ENCODE measurements at regions not wholly inside any gene's neighbourhood (a gene's known extent, or its start where the extent isn't known, plus 50 kb on each side); places are given as distances from the start of the nearest gene placed in this dataset.

DNA sequence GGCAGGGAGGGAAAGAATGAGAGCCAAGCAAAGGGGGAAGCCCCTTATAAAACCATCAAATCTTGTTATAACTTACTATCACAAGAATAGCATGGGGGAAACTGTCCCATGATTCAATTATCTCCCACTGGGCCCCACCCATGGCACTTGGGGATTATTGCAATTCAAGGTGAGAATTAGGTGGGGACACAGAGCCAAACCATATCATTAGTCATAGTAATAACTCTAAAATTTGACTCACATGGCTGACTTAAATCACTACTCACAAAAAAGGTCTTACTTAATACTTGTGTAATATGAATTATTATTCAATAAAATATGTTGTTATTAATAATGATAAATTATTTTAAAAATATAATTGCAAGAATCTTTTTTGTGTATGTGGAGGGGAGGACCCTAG lies 178.1 kb upstream of the TCF21 start:
- H3K4me3 ChIP-seq (ENCODE audit: low read depth, low read length), result no peak overlapping the region
- TF ChIP-seq CTCF (IDR thresholded peaks at IDR 0.05; ENCODE audit: low read depth, low read length, missing control alignments), result no peak
- no peak for DNase-seq (ENCODE audit: low read depth)

- TF ChIP-seq CTCF (IDR thresholded peaks at IDR 0.05; ENCODE audit: low read depth, low read length, missing control alignments), result no peak
- no peak overlapping the region for H3K4me3 ChIP-seq (ENCODE audit: low read depth, low read length)
- DNase-seq (ENCODE audit: low read depth), result no peak
Observed at GRCh38 chr6:133715270-133715669, 173.6 kb upstream of the TCF21 start.

- H3K4me3 ChIP-seq (ENCODE audit: low read depth, low read length), result no peak overlapping the region
- TF ChIP-seq CTCF (IDR thresholded peaks at IDR 0.05; ENCODE audit: low read depth, low read length, missing control alignments), result no peak
- no peak for DNase-seq (ENCODE audit: low read depth)
Observed at GRCh38 chr6:133724726-133725125, 164.2 kb upstream of the TCF21 start.

- no peak for TF ChIP-seq CTCF (IDR thresholded peaks at IDR 0.05; ENCODE audit: low read depth, low read length, missing control alignments)
- DNase-seq (ENCODE audit: low read depth), result no peak
- H3K4me3 ChIP-seq (ENCODE audit: low read depth, low read length), result no peak overlapping the region
Observed at GRCh38 chr6:133726188-133726587, 162.7 kb upstream of the TCF21 start.

- DNase-seq (ENCODE audit: low read depth), result no peak
- no peak for TF ChIP-seq CTCF (IDR thresholded peaks at IDR 0.05; ENCODE audit: low read depth, low read length, missing control alignments)
- no peak overlapping the region for H3K4me3 ChIP-seq (ENCODE audit: low read depth, low read length)
Observed at GRCh38 chr6:133730881-133731280, 158.0 kb upstream of the TCF21 start.

- no peak for TF ChIP-seq CTCF (IDR thresholded peaks at IDR 0.05; ENCODE audit: low read depth, low read length, missing control alignments)
- DNase-seq (ENCODE audit: low read depth), result no peak
- no peak overlapping the region for H3K4me3 ChIP-seq (ENCODE audit: low read depth, low read length)
Observed at GRCh38 chr6:133740218-133740617, 148.7 kb upstream of the TCF21 start.

DNA sequence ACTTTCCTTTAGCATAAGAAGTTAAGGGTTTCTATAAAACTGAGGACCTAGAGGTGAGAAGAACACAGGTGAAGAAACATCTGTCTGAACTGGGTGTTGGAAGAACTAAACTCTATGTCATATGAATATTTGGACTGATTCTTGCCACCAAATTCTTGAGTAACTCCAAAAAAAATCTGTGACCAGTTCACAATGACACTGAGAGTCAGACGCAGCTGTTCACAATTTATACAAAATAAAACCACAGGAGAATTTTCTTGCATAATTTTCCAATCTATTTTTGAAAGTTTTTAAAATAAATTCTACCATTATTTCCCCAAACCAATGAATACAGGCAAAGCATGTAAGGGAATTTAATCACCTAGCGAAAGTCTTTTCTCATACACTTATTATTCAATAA lies 148.1 kb upstream of the TCF21 start:
- TF ChIP-seq CTCF (IDR thresholded peaks at IDR 0.05; ENCODE audit: low read depth, low read length, missing control alignments), result no peak
- DNase-seq (ENCODE audit: low read depth), result no peak
- no peak overlapping the region for H3K4me3 ChIP-seq (ENCODE audit: low read depth, low read length)

Measured in GM12864 (cell line).